AG10803 (cell line): ENCODE measurements at regions not wholly inside any gene's neighbourhood (a gene's known extent, or its start where the extent isn't known, plus 50 kb on each side); places are given as distances from the start of the nearest gene placed in this dataset.
A peak's percentile ranks its signal among the peaks of the same experiment; 100 is the strongest.

Experiments
- DNase-seq: peaks from one replicate; pipeline ENCODE4 v3.0.0; 2010; ENCODE audit warnings: low read depth
- H3K4me3 ChIP-seq: 2 replicates; pipeline ENCODE4 v1.5.1; 2011; ENCODE audit warnings: mild to moderate bottlenecking, low read length, control low read depth
- CTCF ChIP-seq: conservative IDR thresholded peaks from 2 replicates; pipeline ENCODE4 v1.5.1; 2011; ENCODE audit warnings: mild to moderate bottlenecking, low read length, control low read depth, inconsistent platforms

- H3K4me3 ChIP-seq = no peak overlapping the region
- DNase-seq = no peak
- TF ChIP-seq CTCF = no peak
These were observed 138.7 kb downstream of the RPL22L1 start for GRCh38 chr3:170731281-170731680.

- no peak for DNase-seq
- no peak for TF ChIP-seq CTCF
These were observed 139.8 kb downstream of the RPL22L1 start for GRCh38 chr3:170730071-170730812.

DNA sequence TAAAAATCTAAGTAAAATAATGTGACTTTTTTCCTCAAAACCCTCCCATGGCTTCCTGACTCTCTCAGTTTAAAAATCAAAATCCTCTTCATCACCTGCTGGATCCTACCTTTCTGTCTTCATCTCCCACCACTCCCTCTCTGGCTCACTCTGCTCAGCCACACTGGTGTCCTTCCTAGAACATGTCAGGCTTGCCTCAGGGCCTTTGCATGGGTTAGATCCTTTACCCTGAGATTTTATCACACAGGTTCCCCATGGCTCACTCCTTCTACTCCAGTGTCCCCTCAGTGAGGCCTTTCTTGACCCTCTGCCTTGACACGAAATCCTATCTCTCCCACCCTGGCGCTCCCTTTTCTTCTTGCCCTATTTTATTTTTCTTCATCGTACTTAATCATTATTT, 141.8 kb downstream of the RPL22L1 start:
- no peak for TF ChIP-seq CTCF
- DNase-seq = no peak
- no peak overlapping the region for H3K4me3 ChIP-seq

More at GRCh38 chr3:170730071-170730812, 139.8 kb downstream of the RPL22L1 start:
- H3K4me3 ChIP-seq = no peak overlapping the region

DNA sequence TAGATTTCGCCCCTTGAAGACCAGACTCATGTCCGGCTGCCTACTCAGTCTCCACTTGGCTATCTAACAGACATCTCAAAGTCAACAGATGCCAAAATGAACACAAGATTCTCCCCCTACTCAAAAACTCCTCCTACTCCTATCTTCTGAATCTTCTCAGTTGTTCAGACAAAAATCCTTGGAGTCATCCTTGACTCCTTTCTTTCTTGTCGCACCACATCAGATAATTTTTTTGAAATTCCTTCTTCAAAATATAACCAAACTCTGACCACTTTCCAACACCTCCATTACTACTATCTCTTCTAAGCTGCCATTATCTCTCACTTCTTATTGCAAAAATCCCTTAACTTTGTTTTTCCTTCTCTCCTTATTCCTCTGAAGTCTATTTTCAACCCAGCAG, 141.9 kb upstream of the SLC7A14 start:
- no peak for DNase-seq
- no peak overlapping the region for H3K4me3 ChIP-seq
- TF ChIP-seq CTCF = no peak

GRCh38 chr3:170726976-170727661, 141.2 kb upstream of the SLC7A14 start:
- DNase-seq = peak; percentile 89
- peak overlapping the region; percentile 26 for H3K4me3 ChIP-seq
- no peak for TF ChIP-seq CTCF

GRCh38 chr3:170725285-170725731, 139.4 kb upstream of the SLC7A14 start:
- peak; percentile 78 for DNase-seq
- H3K4me3 ChIP-seq = no peak overlapping the region
- TF ChIP-seq CTCF = peak; percentile 41
